Endothelial cell of umbilical vein (primary cell): ENCODE measurements at regions not wholly inside any gene's neighbourhood (a gene's known extent, or its start where the extent isn't known, plus 50 kb on each side); places are given as distances from the start of the nearest gene placed in this dataset.

ENCODE experiments used
- BruUV-seq: library from RNA; stranded (reverse); fragments of 400-500 nt; replicated peaks from 2 replicates; lab custom pipeline; 2021; lab: Mats Ljungman, UMichigan
- CTCF ChIA-PET: fragments of 300-600, 350-600 bp; sonication (Branson Sonifier 250); formaldehyde crosslinking; loops from one replicate; lab custom pipeline; 2021; ENCODE audit warnings: antibody characterized with exemption, inconsistent platforms; lab: Charles Lee
- POLR2A ChIA-PET: fragments of 300-600, 350-600 bp; sonication (Branson Sonifier 250); formaldehyde crosslinking; loops from one replicate; lab custom pipeline; 2021; ENCODE audit warnings: antibody characterized with exemption, inconsistent platforms; lab: Charles Lee
- DNase-seq: peaks from one replicate; pipeline ENCODE4 v3.0.0-alpha.2; 2011; ENCODE audit warnings: low read depth, low spot score
- FAIRE-seq: peaks from 2 replicates; lab custom pipeline; 2011; peaks lifted over from hg19 to GRCh38; lab: Jason Lieb, UNC
- H2AFZ ChIP-seq: 2 replicates; pipeline ENCODE4 v1.6.0; 2012; ENCODE audit warnings: low read depth, low read length, control low read depth, inconsistent platforms
- H3K27ac ChIP-seq: 2 replicates; pipeline ENCODE4 v1.5.1; 2011; ENCODE audit warnings: low read depth, mild to moderate bottlenecking, control low read depth, low read length, moderate library complexity; ENCODE audit not compliant: insufficient read depth
- H3K27me3 ChIP-seq, 2 experiments: 2 replicates each; pipeline versions ENCODE4 v1.6.0 to v1.6.1; 2011; ENCODE audit warnings: low read length in 2 of 2, mixed read lengths in 1 of 2; ENCODE audit not compliant: control insufficient read depth in 2 of 2, insufficient read depth in 2 of 2
- H3K36me3 ChIP-seq, 2 experiments: 2 replicates in 1 of 2; 3 replicates in 1 of 2; pipeline ENCODE4 v1.5.1; 2011; ENCODE audit warnings: low read length in 2 of 2, mild to moderate bottlenecking in 1 of 2, moderate library complexity in 1 of 2; ENCODE audit not compliant: control insufficient read depth in 2 of 2, insufficient read depth in 2 of 2; ENCODE audit errors: extremely low read depth in 1 of 2
- H3K4me1 ChIP-seq: 3 replicates; pipeline ENCODE4 v1.5.1; 2011; ENCODE audit warnings: mild to moderate bottlenecking, low read length; ENCODE audit not compliant: control insufficient read depth, insufficient read depth; ENCODE audit errors: extremely low read depth
- H3K4me2 ChIP-seq: 2 replicates; pipeline ENCODE4 v1.6.1; 2011; ENCODE audit warnings: low read length, control low read depth, mixed read lengths; ENCODE audit not compliant: insufficient read depth
- H3K4me3 ChIP-seq, 3 experiments: fragments of 200-600 bp in 1 of 3; sonication (generic), shearing (Covaris generic) in 1 of 3; replicated peaks in 1 of 3; 2 replicates each; pipeline ENCODE4 v1.5.1; 2011 to 2016; ENCODE audit warnings: control low read depth in 3 of 3, low read length in 3 of 3, mild to moderate bottlenecking in 2 of 3, inconsistent platforms in 1 of 3, low read depth in 1 of 3, moderate library complexity in 1 of 3; ENCODE audit not compliant: insufficient read depth in 1 of 3
- H3K79me2 ChIP-seq: 2 replicates; pipeline ENCODE4 v1.6.0; 2012; ENCODE audit warnings: low read length, inconsistent platforms; ENCODE audit not compliant: control insufficient read depth, insufficient read depth
- H3K9ac ChIP-seq: replicated peaks from 2 replicates; pipeline ENCODE3; 2011; ENCODE audit warnings: low read length, control low read depth; ENCODE audit not compliant: insufficient read depth; ENCODE audit errors: extremely low read depth
- H3K9me1 ChIP-seq: replicated peaks from 3 replicates; pipeline ENCODE4 v1.6.0; 2011; ENCODE audit warnings: mild to moderate bottlenecking, low read length; ENCODE audit not compliant: control insufficient read depth, insufficient read depth; ENCODE audit errors: extremely low read depth
- H3K9me3 ChIP-seq: replicated peaks from 2 replicates; pipeline ENCODE4 v1.5.1; 2012; ENCODE audit warnings: low read length, inconsistent platforms; ENCODE audit not compliant: control insufficient read depth, insufficient read depth
- H4K20me1 ChIP-seq: replicated peaks from 2 replicates; pipeline ENCODE3; 2011; ENCODE audit warnings: mild to moderate bottlenecking, low read length; ENCODE audit not compliant: control insufficient read depth, insufficient read depth; ENCODE audit errors: extremely low read depth
- EZH2 ChIP-seq: IDR thresholded peaks from 2 replicates; pipeline ENCODE4 v1.6.1; 2012; ENCODE audit warnings: borderline replicate concordance, low read depth, mild to moderate bottlenecking, moderate library complexity, low read length, inconsistent platforms; ENCODE audit not compliant: severe bottlenecking
- FOS ChIP-seq: IDR thresholded peaks from 2 replicates; pipeline ENCODE4 v1.6.1; 2011; ENCODE audit warnings: mild to moderate bottlenecking, low read length, moderate library complexity, borderline replicate concordance; ENCODE audit not compliant: insufficient read depth
- GATA2 ChIP-seq: IDR thresholded peaks from 2 replicates; pipeline ENCODE4 v1.7.0; 2011; ENCODE audit warnings: low read depth, mild to moderate bottlenecking, moderate library complexity, mixed read lengths, low read length; ENCODE audit not compliant: insufficient read length, insufficient read depth
- JUN ChIP-seq: IDR thresholded peaks from 2 replicates; pipeline ENCODE4 v1.6.1; 2011; ENCODE audit warnings: borderline replicate concordance, low read depth; ENCODE audit not compliant: insufficient read length, insufficient read depth
- MYC ChIP-seq: IDR thresholded peaks from one replicate; pipeline ENCODE4 v1.6.1; 2011; ENCODE audit warnings: mild to moderate bottlenecking, low read depth, low read length
- POLR2A ChIP-seq: IDR thresholded peaks from 2 replicates; pipeline ENCODE4 v1.6.1; 2012; ENCODE audit warnings: low read depth, mild to moderate bottlenecking, control low read depth, low read length
- POLR2AphosphoS5 ChIP-seq: IDR thresholded peaks from 2 replicates; pipeline ENCODE4 v1.6.1; 2012; ENCODE audit warnings: low read depth, mild to moderate bottlenecking, control low read depth, low read length, moderate library complexity; ENCODE audit not compliant: insufficient read depth
- dilution Hi-C: fragments of 300-500 bp; cut with MboI; formaldehyde crosslinking; loops from one replicate; pipeline ENCODE4 v1.15.0; 2019; ENCODE audit warnings: low sequenced_read_pairs; ENCODE audit not compliant: extremely low pct_ligation_motif_present
- intact Hi-C: fragments of 100-400 bp; cut with micrococcal nuclease; formaldehyde crosslinking; loops from one replicate; pipeline ENCODE4 v1.10.0; 2022
- TF ChIP-seq, protein P1 (sequence below), 2 donors: IDR thresholded peaks; 1 replicate in 1 of 2; 2 replicates in 1 of 2; pipeline ENCODE4 v1.5.1; 2011; ENCODE audit warnings: low read length in 2 of 2, mild to moderate bottlenecking in 2 of 2, moderate library complexity in 2 of 2, control low read depth in 1 of 2, inconsistent platforms in 1 of 2, low read depth in 1 of 2; ENCODE audit not compliant: insufficient read depth in 1 of 2; ENCODE audit errors: extremely low read depth in 1 of 2
- TF ChIP-seq, protein P2 (sequence below): IDR thresholded peaks from 2 replicates; pipeline ENCODE4 v1.6.1; 2011; ENCODE audit not compliant: insufficient read depth, insufficient read length

DNA sequence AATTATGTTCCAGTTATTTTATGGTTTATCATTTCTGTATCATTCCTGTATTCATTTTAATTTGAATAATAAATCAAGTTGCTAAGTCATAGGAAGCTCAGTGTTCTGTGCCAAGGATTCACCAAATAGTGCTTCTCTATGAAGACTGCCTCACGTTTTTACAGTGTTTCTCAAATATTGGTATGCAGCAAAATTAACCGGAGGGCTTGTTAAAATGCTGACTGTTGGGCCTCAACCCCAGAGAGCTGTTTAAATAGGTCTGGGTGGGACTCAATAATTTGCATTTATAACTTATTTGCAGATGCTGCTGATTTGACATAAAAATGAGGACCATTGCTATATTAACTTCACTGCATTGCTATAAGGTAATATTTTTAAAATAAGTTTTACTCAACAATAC, 166.7 kb downstream of the TINAG start:
- Histone ChIP-seq H2AFZ (no peak overlapping the region), H3K79me2 (no peaks in the 10 kb centered on the region), H4K20me1 (no peaks in the 10 kb centered on the region), H3K36me3 (no peaks in the 10 kb centered on the region), H3K4me2 (no peak overlapping the region), H3K9me1 (no peaks in the 10 kb centered on the region), H3K4me1 (no peaks in the 10 kb centered on the region), H3K27me3 (no peaks in the 10 kb centered on the region), H3K4me3 (no peak overlapping the region), H3K9me3 (no peaks in the 10 kb centered on the region), H3K27ac (no peak overlapping the region), H3K9ac (no peak overlapping the region)
- CTCF ChIA-PET = interaction anchor here (1.4 kb wide), 1 partner anchor 230 kb away, joined by 3 read pairs; no protein-coding TSS in a partner anchor
- TF ChIP-seq MYC = no peak
- TF ChIP-seq GATA2 = no peak
- no peak for TF ChIP-seq JUN
- TF ChIP-seq FOS = no peak
- TF ChIP-seq POLR2AphosphoS5 = no peak
- TF ChIP-seq, protein P1, sequence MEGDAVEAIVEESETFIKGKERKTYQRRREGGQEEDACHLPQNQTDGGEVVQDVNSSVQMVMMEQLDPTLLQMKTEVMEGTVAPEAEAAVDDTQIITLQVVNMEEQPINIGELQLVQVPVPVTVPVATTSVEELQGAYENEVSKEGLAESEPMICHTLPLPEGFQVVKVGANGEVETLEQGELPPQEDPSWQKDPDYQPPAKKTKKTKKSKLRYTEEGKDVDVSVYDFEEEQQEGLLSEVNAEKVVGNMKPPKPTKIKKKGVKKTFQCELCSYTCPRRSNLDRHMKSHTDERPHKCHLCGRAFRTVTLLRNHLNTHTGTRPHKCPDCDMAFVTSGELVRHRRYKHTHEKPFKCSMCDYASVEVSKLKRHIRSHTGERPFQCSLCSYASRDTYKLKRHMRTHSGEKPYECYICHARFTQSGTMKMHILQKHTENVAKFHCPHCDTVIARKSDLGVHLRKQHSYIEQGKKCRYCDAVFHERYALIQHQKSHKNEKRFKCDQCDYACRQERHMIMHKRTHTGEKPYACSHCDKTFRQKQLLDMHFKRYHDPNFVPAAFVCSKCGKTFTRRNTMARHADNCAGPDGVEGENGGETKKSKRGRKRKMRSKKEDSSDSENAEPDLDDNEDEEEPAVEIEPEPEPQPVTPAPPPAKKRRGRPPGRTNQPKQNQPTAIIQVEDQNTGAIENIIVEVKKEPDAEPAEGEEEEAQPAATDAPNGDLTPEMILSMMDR (IDR thresholded peaks at IDR 0.05; ENCODE audit: extremely low read depth in 1 of 2, insufficient read depth in 1 of 2, low read depth in 1 of 2, low read length in 2 of 2) = no peak
- no peak for TF ChIP-seq EZH2
- TF ChIP-seq, protein P2, sequence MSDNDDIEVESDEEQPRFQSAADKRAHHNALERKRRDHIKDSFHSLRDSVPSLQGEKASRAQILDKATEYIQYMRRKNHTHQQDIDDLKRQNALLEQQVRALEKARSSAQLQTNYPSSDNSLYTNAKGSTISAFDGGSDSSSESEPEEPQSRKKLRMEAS = no peak
- no peak for TF ChIP-seq POLR2A
- BruUV-seq = no TSS peak
- POLR2A ChIA-PET = no interaction called here
- DNase-seq (no peak), FAIRE-seq (no peak)
- intact Hi-C loops (no loop called here), dilution Hi-C loops (no loop called here)
